GM12878 (cell line): ENCODE measurements at regions not wholly inside any gene's neighbourhood (a gene's known extent, or its start where the extent isn't known, plus 50 kb on each side); places are given as distances from the start of the nearest gene placed in this dataset.

ENCODE experiments used
- ATAC-seq: fragments of 200-7000 bp; cut with Tn5 transposase; 3 replicates; pipeline ENCODE4 v1.9.1; 2020; ENCODE audit warnings: mild to moderate bottlenecking, moderate library complexity
- BruUV-seq: library from RNA; stranded (reverse); fragments of 400-500 nt; replicated peaks from 2 replicates; lab custom pipeline; 2021; lab: Mats Ljungman, UMichigan
- CTCF ChIA-PET: fragments of 300-600 bp; sonication (Branson Sonifier 250); formaldehyde crosslinking; extraction: SDS; loops from one replicate; lab custom pipeline; 2021; ENCODE audit warnings: inconsistent platforms; lab: Yijun Ruan, JAX
- POLR2A ChIA-PET: fragments of 350-600 bp; formaldehyde crosslinking; extraction: SDS; loops from one replicate; lab custom pipeline; 2021; ENCODE audit warnings: inconsistent platforms; lab: Charles Lee
- RAD21 ChIA-PET: fragments of 300-600 bp; sonication (Branson Sonifier 250); formaldehyde crosslinking; loops from one replicate; lab custom pipeline; 2023; ENCODE audit warnings: antibody characterized with exemption; ENCODE audit not compliant: unreplicated experiment; lab: Charles Lee
- SMC1A ChIA-PET: fragments of 300-600 bp; sonication (Branson Sonifier 250); formaldehyde crosslinking; loops from one replicate; lab custom pipeline; 2023; ENCODE audit not compliant: unreplicated experiment, uncharacterized antibody; lab: Charles Lee
- DNase-seq: peaks from one replicate; pipeline ENCODE4 v3.0.0-alpha.2; 2011; ENCODE audit warnings: low read depth, low spot score
- FAIRE-seq: peaks from 3 replicates; lab custom pipeline; 2011; peaks lifted over from hg19 to GRCh38; lab: Jason Lieb, UNC
- H2AFZ ChIP-seq: 2 replicates; pipeline ENCODE4 v1.6.0; 2011; ENCODE audit warnings: low read depth, low read length, control low read depth; ENCODE audit not compliant: control insufficient read depth
- H3K27ac ChIP-seq: 2 replicates; pipeline ENCODE4 v1.5.1; 2011; ENCODE audit warnings: control low read depth; ENCODE audit not compliant: control insufficient read depth, insufficient read depth
- H3K27me3 ChIP-seq, 2 experiments: replicated peaks in 1 of 2; 2 replicates each; pipeline versions ENCODE4 v1.6.0 to v1.6.1; 2011; ENCODE audit warnings: low read length in 1 of 2; ENCODE audit not compliant: control insufficient read depth in 2 of 2, insufficient read depth in 2 of 2
- H3K36me3 ChIP-seq, 2 experiments: 2 replicates each; pipeline ENCODE4 v1.5.1; 2011; ENCODE audit warnings: low read length in 1 of 2; ENCODE audit not compliant: control insufficient read depth in 2 of 2, insufficient read depth in 2 of 2
- H3K4me1 ChIP-seq: 2 replicates; pipeline ENCODE4 v1.6.1; 2011; ENCODE audit warnings: mild to moderate bottlenecking, low read length, moderate library complexity, mixed read lengths; ENCODE audit not compliant: control insufficient read depth, insufficient read depth
- H3K4me2 ChIP-seq: 2 replicates; pipeline ENCODE4 v1.6.0; 2011; ENCODE audit warnings: control low read depth; ENCODE audit not compliant: control insufficient read depth, insufficient read depth
- H3K4me3 ChIP-seq: fragments of 200-600 bp; sonication (generic); 2 replicates; pipeline ENCODE4 v1.5.1; 2016
- H3K79me2 ChIP-seq: 2 replicates; pipeline ENCODE4 v1.6.0; 2011; ENCODE audit warnings: low read length; ENCODE audit not compliant: control insufficient read depth, insufficient read depth
- H3K9ac ChIP-seq: 2 replicates; pipeline ENCODE4 v1.8.0; 2011; ENCODE audit warnings: low read length, control low read depth, mixed read lengths; ENCODE audit not compliant: control insufficient read depth, insufficient read depth
- H3K9me3 ChIP-seq: replicated peaks from 3 replicates; pipeline ENCODE4 v1.5.1; 2011; ENCODE audit warnings: mild to moderate bottlenecking, low read length; ENCODE audit not compliant: control insufficient read depth, insufficient read depth
- H4K20me1 ChIP-seq: 2 replicates; pipeline ENCODE4 v1.6.0; 2011; ENCODE audit not compliant: control insufficient read depth, insufficient read depth
- ATF2 ChIP-seq: IDR thresholded peaks from 2 replicates; pipeline ENCODE4 v1.6.1; 2012; ENCODE audit warnings: low read length, inconsistent platforms
- BHLHE40 ChIP-seq, 2 experiments: fragments of 450-650 bp in 1 of 2; IDR thresholded peaks; 2 replicates each; pipeline ENCODE4 v1.6.1; 2011 to 2017; ENCODE audit warnings: low read depth in 2 of 2, borderline replicate concordance in 1 of 2, improper control_type of control experiment in 1 of 2, low read length in 1 of 2, mild to moderate bottlenecking in 1 of 2
- CHD1 ChIP-seq: IDR thresholded peaks from 2 replicates; pipeline ENCODE4 v1.6.1; 2012; ENCODE audit warnings: low read depth, low read length, improper control_type of control experiment
- E2F4 ChIP-seq: IDR thresholded peaks from 2 replicates; pipeline ENCODE4 v1.6.1; 2012; ENCODE audit warnings: low read depth, low read length, improper control_type of control experiment
- EP300 ChIP-seq, 2 experiments: fragments of 150-350 bp in 1 of 2; IDR thresholded peaks; 2 replicates each; pipeline ENCODE4 v1.6.1; 2011 to 2012; ENCODE audit warnings: low read depth in 2 of 2, low read length in 2 of 2, borderline replicate concordance in 1 of 2, improper control_type of control experiment in 1 of 2, inconsistent platforms in 1 of 2; ENCODE audit not compliant: control insufficient read depth in 1 of 2
- HDAC2 ChIP-seq: fragments of 200-600 bp; sonication (generic); IDR thresholded peaks from 2 replicates; pipeline ENCODE4 v1.6.1; 2017
- IKZF2 ChIP-seq, 2 experiments: fragments of 450-650 bp; IDR thresholded peaks; 2 replicates each; pipeline ENCODE4 v1.6.1; 2017; ENCODE audit warnings: mild to moderate bottlenecking in 2 of 2, moderate library complexity in 2 of 2
- IRF5 ChIP-seq: fragments of 450-650 bp; IDR thresholded peaks from 2 replicates; pipeline ENCODE4 v1.6.1; 2017; ENCODE audit warnings: borderline replicate concordance
- MEF2A ChIP-seq: IDR thresholded peaks from 2 replicates; pipeline ENCODE4 v1.6.1; 2011; ENCODE audit warnings: low read depth, mild to moderate bottlenecking, low read length, moderate library complexity; ENCODE audit not compliant: insufficient read depth
- MTA2 ChIP-seq: fragments of 450-650 bp; IDR thresholded peaks from 2 replicates; pipeline ENCODE4 v1.6.1; 2016; ENCODE audit warnings: low read depth, mild to moderate bottlenecking, moderate library complexity
- NFIC ChIP-seq: IDR thresholded peaks from 2 replicates; pipeline ENCODE4 v1.6.1; 2012; ENCODE audit warnings: low read depth, mild to moderate bottlenecking, inconsistent platforms, low read length, moderate library complexity
- PAX8 ChIP-seq: fragments of 450-650 bp; IDR thresholded peaks from 2 replicates; pipeline ENCODE4 v1.6.1; 2017; ENCODE audit warnings: mild to moderate bottlenecking, moderate library complexity
- PKNOX1 ChIP-seq: fragments of 450-650 bp; IDR thresholded peaks from 2 replicates; pipeline ENCODE4 v1.6.1; 2016; ENCODE audit warnings: mild to moderate bottlenecking
- RAD51 ChIP-seq: fragments of 450-650 bp; IDR thresholded peaks from 2 replicates; pipeline ENCODE4 v1.6.1; 2016; ENCODE audit warnings: moderate library complexity, mild to moderate bottlenecking, inconsistent platforms
- RELA ChIP-seq: fragments of 450-650 bp; IDR thresholded peaks from 2 replicates; pipeline ENCODE4 v1.8.0; 2014; ENCODE audit warnings: borderline replicate concordance; ENCODE audit not compliant: partially characterized antibody
- RUNX3 ChIP-seq: IDR thresholded peaks from 2 replicates; pipeline ENCODE4 v1.6.1; 2012; ENCODE audit warnings: low read length, inconsistent platforms
- SMAD1 ChIP-seq: fragments of 450-650 bp; IDR thresholded peaks from 2 replicates; pipeline ENCODE4 v1.6.1; 2018; ENCODE audit warnings: mild to moderate bottlenecking, low read depth; ENCODE audit not compliant: partially characterized antibody
- SPI1 ChIP-seq: IDR thresholded peaks from 2 replicates; pipeline ENCODE4 v1.6.1; 2011; ENCODE audit warnings: low read depth, mild to moderate bottlenecking, low read length, moderate library complexity, borderline replicate concordance; ENCODE audit not compliant: insufficient read depth
- SUZ12 ChIP-seq: fragments of 200-600 bp; sonication (generic); IDR thresholded peaks from one replicate; pipeline ENCODE4 v1.6.1; 2018; ENCODE audit warnings: antibody characterized with exemption, mild to moderate bottlenecking; ENCODE audit not compliant: unreplicated experiment
- TCF3 ChIP-seq: IDR thresholded peaks from 2 replicates; pipeline ENCODE4 v1.6.1; 2012; ENCODE audit warnings: low read depth, mild to moderate bottlenecking, low read length, borderline replicate concordance; ENCODE audit not compliant: insufficient read depth
- WRNIP1 ChIP-seq: IDR thresholded peaks from 2 replicates; pipeline ENCODE4 v1.6.1; 2011; ENCODE audit warnings: low read depth, low read length, improper control_type of control experiment, borderline replicate concordance
- ZNF217 ChIP-seq: fragments of 450-650 bp; IDR thresholded peaks from 2 replicates; pipeline ENCODE4 v1.6.1; 2017; ENCODE audit warnings: antibody characterized with exemption, mild to moderate bottlenecking
- WGBS: methylation state at CpG from one replicate; pipeline ENCODE4 v1.1.6; 2016; ENCODE audit warnings: low lambda C conversion rate; ENCODE audit not compliant: insufficient replicate concordance, insufficient coverage; ENCODE audit errors: missing lambda C conversion rate; 5-methylcytosine and 5-hydroxymethylcytosine counted together
- in situ Hi-C: fragments of 300-500 bp; cut with MboI; formaldehyde crosslinking; loops from 9 replicates; pipeline ENCODE4 v1.14.3; 2018; ENCODE audit warnings: mixed read lengths
- intact Hi-C: fragments of 100-400 bp; cut with micrococcal nuclease; formaldehyde crosslinking; loops from one replicate; pipeline ENCODE4 v1.14.2; 2022; ENCODE audit not compliant: unreplicated experiment

GRCh38 chr12:107829271-107829670, 54.8 kb downstream of the ASCL4 start:
- ChIA-PET RAD21 (no interaction called here), SMC1A (no interaction called here), CTCF (no interaction called here), POLR2A (no interaction called here)
- WGBS: 44% methylated on average over 1 of the region's 1 CpG
- no peak for FAIRE-seq
- H2AFZ ChIP-seq: no peak overlapping the region
- no peak overlapping the region for H3K9ac ChIP-seq
- no peaks in the 10 kb centered on the region for H3K36me3 ChIP-seq
- intact Hi-C loops: no loop called here
- no peak overlapping the region for H3K4me2 ChIP-seq
- H3K4me3 ChIP-seq: no peak overlapping the region
- H3K27me3 ChIP-seq: no peaks in the 10 kb centered on the region
- DNase-seq: peak; percentile 33
- no peaks in the 10 kb centered on the region for H4K20me1 ChIP-seq
- no peak overlapping the region for H3K27ac ChIP-seq
- in situ Hi-C loops: no loop called here
- no peaks in the 10 kb centered on the region for H3K79me2 ChIP-seq
- no peaks in the 10 kb centered on the region for H3K4me1 ChIP-seq
- peak; percentile 69 for ATAC-seq
- BruUV-seq: no TSS peak
- H3K9me3 ChIP-seq: peaks cover 16% of the 10 kb centered on the region
- TF ChIP-seq SMAD1 (no peak), CHD1 (no peak), EP300 (IDR thresholded peaks at IDR 0.05; ENCODE audit: borderline replicate concordance in 1 of 2, control insufficient read depth in 1 of 2, low read depth in 2 of 2, low read length in 2 of 2) (no peak), SUZ12 (no peak), WRNIP1 (no peak), PAX8 (no peak), RELA (no peak), RAD51 (no peak), MTA2 (0 out of 2 replicates have a peak, but pooled peaks have one; percentile 15), ZNF217 (no peak), E2F4 (no peak), TCF3 (no peak), BHLHE40 (IDR thresholded peaks at IDR 0.05; ENCODE audit: borderline replicate concordance in 1 of 2, low read depth in 2 of 2, low read length in 1 of 2) (no peak), RUNX3 (peak; percentile 42), SPI1 (peak; percentile 38; the same call in 1 of the 2 replicates), MEF2A (no peak), IKZF2 (IDR thresholded peaks at IDR 0.05) (0 out of 4 replicates have a peak, but pooled peaks of 1 of the 2 experiments have one; percentile 12), PKNOX1 (no peak), NFIC (no peak), IRF5 (no peak), HDAC2 (no peak), ATF2 (no peak)
